ENCODE measurements at regions not wholly inside any gene's neighbourhood (a gene's known extent, or its start where the extent isn't known, plus 50 kb on each side); places are given as distances from the start of the nearest gene placed in this dataset.

DNA sequence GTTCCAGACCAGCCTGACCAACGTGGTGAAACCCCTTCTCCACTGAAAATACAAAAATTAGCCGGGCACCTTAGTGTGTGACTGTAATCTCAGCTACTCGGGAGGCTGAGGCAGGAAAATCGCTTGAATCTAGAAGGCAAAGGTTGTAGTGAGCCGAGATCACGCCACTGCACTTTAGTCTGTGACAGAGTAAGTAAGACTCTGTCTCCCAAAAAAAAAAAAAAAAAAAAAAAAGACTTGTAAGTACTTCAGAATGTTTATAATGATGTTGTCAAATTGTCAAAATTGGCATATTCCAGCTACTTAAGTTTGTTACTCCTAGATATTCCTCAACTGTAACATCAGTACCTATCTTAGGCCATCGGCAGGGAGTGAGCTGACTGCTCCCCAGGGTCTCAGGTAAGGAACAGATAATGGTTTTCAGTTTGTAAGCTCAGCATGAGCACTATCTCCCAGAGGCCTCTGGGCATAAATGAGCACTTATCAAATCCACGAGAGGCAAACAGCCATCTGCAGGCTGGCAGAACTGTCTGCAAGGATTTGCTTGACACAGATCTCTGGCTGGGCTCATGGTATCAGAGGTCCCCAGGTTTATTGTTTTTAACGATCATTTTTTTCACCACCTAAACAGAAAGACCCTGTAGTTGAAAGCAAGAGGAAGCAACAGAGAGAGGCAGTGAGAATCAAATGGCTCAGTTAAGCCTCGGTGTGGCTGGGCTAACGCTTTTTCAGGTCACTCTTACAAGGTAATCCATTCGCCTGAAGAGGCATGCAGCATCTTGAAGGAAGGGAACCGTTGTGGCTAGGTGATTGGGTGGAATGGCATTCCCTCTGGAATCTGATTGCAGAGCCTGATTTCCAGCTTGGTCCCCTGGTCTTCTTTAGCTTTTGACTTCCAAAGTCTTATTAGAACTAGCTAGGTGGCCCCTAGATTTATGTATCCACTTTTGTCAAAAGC is 115.9 kb downstream of the LY86 start:
- Histone ChIP-seq H3K27ac (ENCODE audit: low read length) (no peak overlapping the region), H3K36me3 (ENCODE audit: control insufficient read depth, insufficient read depth, low read length) (no peaks in the 10 kb centered on the region), H3K9me3 (replicated peaks; ENCODE audit: control insufficient read depth, low read depth, low read length) (no peaks in the 10 kb centered on the region), H3K4me3 (ENCODE audit: low read length) (no peak overlapping the region), H3K4me1 (ENCODE audit: control insufficient read depth, insufficient read depth, low read length) (peaks cover 39% of the 10 kb centered on the region), H3K27me3 (ENCODE audit: control insufficient read depth, insufficient read depth, low read length) (no peaks in the 10 kb centered on the region)
- 86% methylated on average over 3 of the region's 13 CpGs for WGBS (ENCODE audit: insufficient coverage)
- no peak for DNase-seq

DNA sequence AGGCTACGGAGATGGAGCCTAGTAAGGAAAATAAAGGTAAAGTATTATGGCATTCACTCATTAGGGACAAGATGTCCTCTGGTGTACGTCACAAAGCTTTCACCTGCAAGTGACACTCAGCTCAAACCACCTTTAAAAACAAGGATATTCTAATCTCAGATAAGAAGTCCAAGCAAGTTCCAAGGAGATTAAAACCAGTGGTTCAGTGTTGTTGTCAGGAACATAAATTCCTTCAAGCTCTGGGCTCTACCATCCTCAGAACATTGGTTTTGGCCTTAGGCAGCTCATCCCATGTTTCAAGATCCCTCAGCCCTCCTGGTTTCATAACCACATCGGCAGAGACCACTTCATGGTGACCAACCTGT is 116.5 kb downstream of the LY86 start:
- Histone ChIP-seq H3K27me3 (ENCODE audit: control insufficient read depth, insufficient read depth, low read length) (no peaks in the 10 kb centered on the region), H3K36me3 (ENCODE audit: control insufficient read depth, insufficient read depth, low read length) (no peaks in the 10 kb centered on the region), H3K4me3 (ENCODE audit: low read length) (no peak overlapping the region), H3K9me3 (replicated peaks; ENCODE audit: control insufficient read depth, low read depth, low read length) (no peaks in the 10 kb centered on the region), H3K27ac (ENCODE audit: low read length) (no peak overlapping the region), H3K4me1 (ENCODE audit: control insufficient read depth, insufficient read depth, low read length) (peaks cover 32% of the 10 kb centered on the region)
- DNase-seq: no peak
- WGBS (ENCODE audit: insufficient coverage): 100% methylated on average over 1 of the region's 3 CpGs

DNA sequence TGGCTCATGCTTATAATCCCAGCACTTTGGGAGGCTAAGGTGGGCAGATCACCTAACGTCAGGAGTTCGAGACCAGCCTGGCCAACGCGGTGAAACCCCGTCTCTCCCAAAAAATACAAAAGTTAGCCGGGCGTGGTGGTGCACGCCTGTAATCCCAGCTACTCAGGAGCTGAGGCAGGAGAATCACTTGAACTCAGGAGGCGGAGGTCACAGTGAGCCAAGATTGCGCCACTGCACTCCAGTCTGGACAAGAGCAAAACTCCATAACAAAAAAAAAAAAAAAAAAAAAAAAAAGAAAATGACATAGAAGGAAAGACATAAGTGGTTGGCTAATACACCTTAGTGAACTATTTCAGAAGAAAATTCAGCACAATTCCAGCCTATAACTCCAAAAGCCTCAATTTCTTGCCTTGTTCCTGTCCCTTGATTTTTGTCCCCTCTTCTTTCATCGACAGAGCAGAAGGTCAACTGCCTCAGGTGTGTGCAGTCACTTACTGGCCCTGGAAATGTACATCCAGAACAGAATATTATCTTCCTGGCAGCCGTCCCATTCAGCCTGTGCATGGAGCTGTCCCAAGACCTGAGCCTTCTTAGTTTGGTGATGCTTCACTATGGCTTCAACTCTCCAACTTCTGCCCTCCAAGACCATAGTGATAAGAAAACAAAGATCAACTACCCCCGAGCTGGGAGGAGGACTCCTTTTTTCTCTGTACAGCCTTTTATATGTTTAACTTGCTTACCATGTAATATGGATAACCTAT is 117.6 kb downstream of the LY86 start:
- no peak overlapping the region for H3K4me3 ChIP-seq (ENCODE audit: low read length)
- no peak for DNase-seq
- peaks cover 22% of the 10 kb centered on the region for H3K4me1 ChIP-seq (ENCODE audit: control insufficient read depth, insufficient read depth, low read length)
- WGBS (ENCODE audit: insufficient coverage): 91% methylated on average over 10 of the region's 13 CpGs
- no peaks in the 10 kb centered on the region for H3K9me3 ChIP-seq (replicated peaks; ENCODE audit: control insufficient read depth, low read depth, low read length)
- H3K36me3 ChIP-seq (ENCODE audit: control insufficient read depth, insufficient read depth, low read length): no peaks in the 10 kb centered on the region
- H3K27ac ChIP-seq (ENCODE audit: low read length): no peak overlapping the region
- H3K27me3 ChIP-seq (ENCODE audit: control insufficient read depth, insufficient read depth, low read length): no peaks in the 10 kb centered on the region

DNA sequence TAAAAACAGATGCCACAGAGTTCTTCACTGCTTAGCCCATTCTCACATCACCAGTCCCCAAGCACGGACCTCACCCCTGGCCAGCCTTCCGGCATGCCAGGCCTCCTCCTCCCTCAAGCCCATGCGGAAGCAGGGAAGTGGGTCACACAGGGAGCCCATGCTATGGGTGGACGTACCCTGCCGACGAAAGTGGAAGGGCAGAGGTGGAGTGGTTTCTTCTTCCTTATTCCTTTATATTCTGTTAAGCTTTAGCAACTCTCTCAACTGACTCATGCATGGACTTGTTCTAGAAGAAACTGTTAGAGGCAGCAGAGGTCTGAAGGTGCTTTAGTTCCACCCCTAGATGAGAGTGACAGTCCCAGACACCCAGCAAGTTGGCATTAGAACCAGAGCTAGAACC is 118.6 kb downstream of the LY86 start:
- Histone ChIP-seq H3K4me3 (ENCODE audit: low read length) (no peak overlapping the region), H3K4me1 (ENCODE audit: control insufficient read depth, insufficient read depth, low read length) (peaks cover 20% of the 10 kb centered on the region), H3K27ac (ENCODE audit: low read length) (no peak overlapping the region), H3K27me3 (ENCODE audit: control insufficient read depth, insufficient read depth, low read length) (no peaks in the 10 kb centered on the region), H3K36me3 (ENCODE audit: control insufficient read depth, insufficient read depth, low read length) (no peaks in the 10 kb centered on the region), H3K9me3 (replicated peaks; ENCODE audit: control insufficient read depth, low read depth, low read length) (no peaks in the 10 kb centered on the region)
- 76% methylated on average over 2 of the region's 6 CpGs for WGBS (ENCODE audit: insufficient coverage)
- no peak for DNase-seq

DNA sequence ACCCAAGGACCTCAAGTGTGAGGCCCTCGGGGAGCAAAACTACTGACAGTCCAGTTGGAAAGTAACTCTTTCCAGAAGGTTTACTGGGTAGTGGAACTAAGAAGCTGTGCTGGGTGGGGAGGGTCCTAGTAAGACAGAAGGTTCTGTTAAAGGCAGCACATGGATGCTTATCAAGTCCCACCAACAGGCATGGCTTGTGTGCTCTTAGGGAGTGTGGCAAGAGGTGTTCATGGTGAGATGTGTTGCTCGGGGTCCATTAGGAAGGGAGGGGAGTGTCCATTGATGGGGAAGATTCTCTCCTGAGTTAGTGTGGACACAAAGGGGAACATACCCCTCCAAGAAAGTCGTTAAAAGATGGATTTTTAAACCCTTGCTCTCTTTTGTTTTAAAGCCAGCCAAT is 120.6 kb downstream of the LY86 start:
- Histone ChIP-seq H3K36me3 (ENCODE audit: control insufficient read depth, insufficient read depth, low read length) (no peaks in the 10 kb centered on the region), H3K9me3 (replicated peaks; ENCODE audit: control insufficient read depth, low read depth, low read length) (no peaks in the 10 kb centered on the region), H3K27me3 (ENCODE audit: control insufficient read depth, insufficient read depth, low read length) (no peaks in the 10 kb centered on the region), H3K4me3 (ENCODE audit: low read length) (no peak overlapping the region), H3K27ac (ENCODE audit: low read length) (no peak overlapping the region), H3K4me1 (ENCODE audit: control insufficient read depth, insufficient read depth, low read length) (peaks cover 29% of the 10 kb centered on the region)
- no peak for DNase-seq
- 88% methylated on average over 1 of the region's 3 CpGs for WGBS (ENCODE audit: insufficient coverage)

DNA sequence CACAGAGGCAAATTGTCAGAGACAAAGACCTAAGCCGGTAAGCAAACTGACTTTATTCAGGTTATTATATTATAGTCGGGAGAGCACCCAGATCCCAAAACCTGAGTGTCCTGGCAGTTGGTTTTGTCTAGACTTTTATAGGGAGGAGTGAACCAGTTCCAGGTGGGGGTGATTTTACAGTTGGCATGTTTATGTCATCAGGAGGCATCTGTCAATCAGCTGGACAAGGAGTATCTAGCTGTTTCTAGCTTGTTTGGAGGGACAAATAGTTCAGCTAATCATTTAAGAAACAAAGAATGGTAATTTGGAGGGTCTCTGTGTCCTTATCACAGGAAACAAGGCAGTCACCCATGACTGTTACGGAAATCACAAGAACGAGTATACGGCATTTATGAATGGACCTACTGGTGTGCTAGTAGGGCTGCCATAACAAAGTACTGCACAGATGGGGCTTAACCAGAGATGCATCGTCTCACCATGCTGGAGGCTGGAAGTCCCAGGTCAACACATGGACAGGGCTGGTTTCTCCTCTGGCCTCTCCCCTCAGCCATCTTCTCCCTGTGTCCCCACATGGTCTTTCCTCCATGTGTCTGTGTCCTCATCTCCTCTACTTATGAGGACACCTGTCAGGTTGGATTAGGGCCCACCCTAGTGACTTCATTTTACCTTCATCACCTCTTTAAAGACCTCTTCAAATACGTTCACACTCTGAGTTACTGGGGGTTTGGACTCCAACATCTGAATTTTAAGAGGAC is 122.7 kb downstream of the LY86 start:
- no peaks in the 10 kb centered on the region for H3K27me3 ChIP-seq (ENCODE audit: control insufficient read depth, insufficient read depth, low read length)
- H3K9me3 ChIP-seq (replicated peaks; ENCODE audit: control insufficient read depth, low read depth, low read length): no peaks in the 10 kb centered on the region
- H3K4me1 ChIP-seq (ENCODE audit: control insufficient read depth, insufficient read depth, low read length): peaks cover 44% of the 10 kb centered on the region
- no peaks in the 10 kb centered on the region for H3K36me3 ChIP-seq (ENCODE audit: control insufficient read depth, insufficient read depth, low read length)
- no peak for DNase-seq
- no peak overlapping the region for H3K27ac ChIP-seq (ENCODE audit: low read length)
- 87% methylated on average over 5 of the region's 7 CpGs for WGBS (ENCODE audit: insufficient coverage)
- no peak overlapping the region for H3K4me3 ChIP-seq (ENCODE audit: low read length)

DNA sequence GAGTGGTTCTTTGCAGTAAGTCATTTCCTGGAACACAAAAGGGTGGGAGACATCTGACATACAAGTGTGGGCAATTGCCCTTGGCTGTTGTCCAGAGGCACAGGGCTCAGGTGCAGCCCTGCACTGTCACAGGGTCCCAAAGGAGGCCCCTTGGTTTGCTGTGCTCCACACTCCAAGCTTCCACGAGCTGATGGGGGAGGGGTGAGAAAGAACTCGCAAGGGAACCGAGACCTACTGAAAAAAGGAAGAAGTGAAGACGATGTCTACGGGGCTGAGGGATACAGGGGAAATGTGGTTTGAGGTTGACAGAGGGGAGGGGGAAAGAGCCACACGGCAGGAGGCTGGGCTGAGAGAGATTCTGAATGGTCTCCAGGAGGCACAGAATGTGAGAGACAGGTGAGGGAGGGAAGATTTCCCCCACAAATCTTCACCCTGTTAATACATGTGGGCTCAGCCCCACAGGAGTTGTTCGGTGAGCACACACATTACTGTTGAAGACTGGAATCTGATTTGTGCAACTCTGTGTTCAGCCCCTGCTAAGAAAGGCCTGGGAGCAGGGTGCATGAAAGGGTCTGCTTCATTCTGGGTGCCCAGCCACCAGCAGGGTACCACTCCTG is 123.4 kb downstream of the LY86 start:
- Histone ChIP-seq H3K4me1 (ENCODE audit: control insufficient read depth, insufficient read depth, low read length) (peaks cover 44% of the 10 kb centered on the region), H3K27ac (ENCODE audit: low read length) (peak overlapping the region; percentile 92), H3K27me3 (ENCODE audit: control insufficient read depth, insufficient read depth, low read length) (no peaks in the 10 kb centered on the region), H3K36me3 (ENCODE audit: control insufficient read depth, insufficient read depth, low read length) (no peaks in the 10 kb centered on the region), H3K9me3 (replicated peaks; ENCODE audit: control insufficient read depth, low read depth, low read length) (no peaks in the 10 kb centered on the region), H3K4me3 (ENCODE audit: low read length) (no peak overlapping the region)
- WGBS (ENCODE audit: insufficient coverage): 61% methylated on average over 6 of the region's 7 CpGs
- peak; percentile 56 for DNase-seq

DNA sequence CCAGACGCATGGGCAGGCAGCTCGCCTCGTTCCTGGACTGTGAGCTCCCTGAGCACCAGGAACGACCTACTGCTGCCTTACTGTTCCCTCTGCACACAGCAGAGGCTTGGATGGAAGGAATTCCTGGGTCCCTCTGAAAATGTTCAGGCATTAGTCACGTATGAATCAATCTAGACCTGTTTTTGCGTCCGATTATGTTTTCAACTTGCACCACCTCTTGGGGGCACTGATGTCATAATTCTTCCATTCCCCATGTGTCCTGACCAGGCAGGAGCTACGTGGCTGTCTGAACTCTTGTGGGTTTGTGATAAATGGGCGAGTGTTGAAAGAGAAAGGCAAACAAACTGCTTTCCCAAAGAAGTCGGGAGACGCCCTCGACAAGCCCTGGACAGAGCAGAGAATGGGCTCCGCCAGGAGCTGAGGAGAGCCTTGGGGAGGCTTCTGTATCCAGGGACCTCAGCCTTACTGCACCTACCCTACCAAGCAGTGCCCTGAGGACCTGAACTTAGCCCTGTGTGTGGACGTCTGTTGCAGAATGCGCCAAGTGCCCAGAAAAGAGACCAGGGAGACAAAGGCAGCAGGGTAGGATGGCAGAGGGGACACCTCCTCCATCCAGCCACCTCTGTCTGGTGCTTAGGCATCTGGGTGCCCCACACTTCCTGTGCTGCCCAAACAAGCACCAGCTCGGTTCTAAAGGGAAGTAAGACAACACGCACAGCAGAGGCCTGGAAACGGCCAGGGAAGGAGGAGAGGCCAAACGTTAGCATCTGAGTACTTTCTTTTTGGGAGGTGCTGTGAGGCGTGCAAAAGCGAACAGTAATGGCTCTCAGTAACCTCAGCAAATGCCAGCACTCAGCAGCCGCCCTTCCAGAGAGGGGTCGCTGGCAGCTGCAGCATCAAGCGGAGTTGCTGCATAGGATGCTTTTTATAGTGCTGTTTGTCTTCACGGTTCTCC is 124.2 kb downstream of the LY86 start:
- no peaks in the 10 kb centered on the region for H3K36me3 ChIP-seq (ENCODE audit: control insufficient read depth, insufficient read depth, low read length)
- 53% methylated on average over 13 of the region's 25 CpGs for WGBS (ENCODE audit: insufficient coverage)
- H3K4me3 ChIP-seq (ENCODE audit: low read length): no peak overlapping the region
- H3K4me1 ChIP-seq (ENCODE audit: control insufficient read depth, insufficient read depth, low read length): peaks cover 45% of the 10 kb centered on the region
- DNase-seq: peak; percentile 72
- no peaks in the 10 kb centered on the region for H3K27me3 ChIP-seq (ENCODE audit: control insufficient read depth, insufficient read depth, low read length)
- H3K9me3 ChIP-seq (replicated peaks; ENCODE audit: control insufficient read depth, low read depth, low read length): no peaks in the 10 kb centered on the region
- H3K27ac ChIP-seq (ENCODE audit: low read length): peak overlapping the region; percentile 92

DNA sequence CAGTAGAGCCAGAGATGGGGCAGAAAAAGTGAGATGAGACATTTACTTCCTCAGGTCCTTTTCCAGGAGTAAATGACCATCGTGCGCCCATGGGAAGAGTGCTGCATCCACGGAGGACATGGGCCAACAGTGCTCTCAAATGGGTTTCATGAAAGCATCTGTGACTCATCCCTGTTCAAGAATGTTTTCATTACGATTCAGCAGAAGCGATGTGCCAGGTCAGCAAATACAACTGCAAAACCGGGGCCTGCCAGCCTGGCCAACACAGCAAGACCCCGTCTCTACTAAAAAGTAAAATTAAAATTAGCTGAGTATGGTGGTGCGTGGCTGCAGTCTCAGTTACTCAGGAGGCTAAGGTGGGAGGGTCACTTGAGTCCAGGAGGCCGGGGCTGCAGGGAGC is 125.1 kb downstream of the LY86 start:
- peaks cover 46% of the 10 kb centered on the region for H3K4me1 ChIP-seq (ENCODE audit: control insufficient read depth, insufficient read depth, low read length)
- H3K9me3 ChIP-seq (replicated peaks; ENCODE audit: control insufficient read depth, low read depth, low read length): no peaks in the 10 kb centered on the region
- H3K36me3 ChIP-seq (ENCODE audit: control insufficient read depth, insufficient read depth, low read length): no peaks in the 10 kb centered on the region
- 58% methylated on average over 4 of the region's 9 CpGs for WGBS (ENCODE audit: insufficient coverage)
- H3K27ac ChIP-seq (ENCODE audit: low read length): peak overlapping the region; percentile 92
- no peak overlapping the region for H3K4me3 ChIP-seq (ENCODE audit: low read length)
- H3K27me3 ChIP-seq (ENCODE audit: control insufficient read depth, insufficient read depth, low read length): no peaks in the 10 kb centered on the region
- no peak for DNase-seq

All from muscle of leg (tissue), 3 donors.